Esophagus squamous epithelium (tissue), 4 donors: ENCODE measurements at regions not wholly inside any gene's neighbourhood (a gene's known extent, or its start where the extent isn't known, plus 50 kb on each side); places are given as distances from the start of the nearest gene placed in this dataset.

ENCODE experiments used
- CTCF ChIP-seq, 6 experiments: fragments of 450-650 bp in 4 of 6; fragments of 200-600 bp in 2 of 6; sonication (generic) in 2 of 6; IDR thresholded peaks; one replicate each; pipeline ENCODE4 v1.5.1; 2016 to 2019; ENCODE audit warnings: antibody characterized with exemption in 6 of 6, mild to moderate bottlenecking in 4 of 6, moderate library complexity in 4 of 6
- POLR2A ChIP-seq, 4 donors: fragments of 450-650 bp; IDR thresholded peaks; one replicate each; pipeline ENCODE4 v1.6.1; 2017; ENCODE audit warnings: antibody characterized with exemption in 4 of 4, mild to moderate bottlenecking in 4 of 4, moderate library complexity in 3 of 4

- TF ChIP-seq CTCF (IDR thresholded peaks at IDR 0.05) (no peak), POLR2A (IDR thresholded peaks at IDR 0.05) (no peak)
Observed at GRCh38 chr16:79754501-79754900, 154.0 kb upstream of the MAF start.
